ENCODE measurements at regions not wholly inside any gene's neighbourhood (a gene's known extent, or its start where the extent isn't known, plus 50 kb on each side); places are given as distances from the start of the nearest gene placed in this dataset.

DNA sequence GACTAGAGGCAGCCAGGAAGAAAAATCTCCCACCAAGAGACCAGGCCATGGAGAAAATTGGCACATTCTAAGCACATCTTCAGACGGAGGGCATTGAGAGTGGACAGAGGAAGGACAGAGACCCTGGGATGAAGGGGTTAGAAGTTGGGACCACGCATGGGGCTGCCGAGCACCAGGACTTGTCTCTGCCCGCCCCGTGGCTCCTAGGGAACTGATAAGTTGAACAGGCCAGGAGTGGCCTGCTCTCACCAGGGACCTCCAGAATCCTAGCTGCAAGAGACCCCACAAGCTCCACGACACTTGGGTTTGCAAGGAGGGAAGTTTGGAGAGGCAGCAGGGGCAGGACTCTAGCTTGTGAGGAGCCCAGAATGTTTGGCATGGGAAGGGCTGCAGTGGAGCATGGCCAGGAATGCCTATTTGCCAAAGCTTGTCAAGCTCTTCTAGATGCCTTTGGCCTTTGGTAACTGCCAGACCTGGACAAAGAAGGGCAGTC, 355.1 kb downstream of the NSUN3 start:
- TF ChIP-seq, protein P1, sequence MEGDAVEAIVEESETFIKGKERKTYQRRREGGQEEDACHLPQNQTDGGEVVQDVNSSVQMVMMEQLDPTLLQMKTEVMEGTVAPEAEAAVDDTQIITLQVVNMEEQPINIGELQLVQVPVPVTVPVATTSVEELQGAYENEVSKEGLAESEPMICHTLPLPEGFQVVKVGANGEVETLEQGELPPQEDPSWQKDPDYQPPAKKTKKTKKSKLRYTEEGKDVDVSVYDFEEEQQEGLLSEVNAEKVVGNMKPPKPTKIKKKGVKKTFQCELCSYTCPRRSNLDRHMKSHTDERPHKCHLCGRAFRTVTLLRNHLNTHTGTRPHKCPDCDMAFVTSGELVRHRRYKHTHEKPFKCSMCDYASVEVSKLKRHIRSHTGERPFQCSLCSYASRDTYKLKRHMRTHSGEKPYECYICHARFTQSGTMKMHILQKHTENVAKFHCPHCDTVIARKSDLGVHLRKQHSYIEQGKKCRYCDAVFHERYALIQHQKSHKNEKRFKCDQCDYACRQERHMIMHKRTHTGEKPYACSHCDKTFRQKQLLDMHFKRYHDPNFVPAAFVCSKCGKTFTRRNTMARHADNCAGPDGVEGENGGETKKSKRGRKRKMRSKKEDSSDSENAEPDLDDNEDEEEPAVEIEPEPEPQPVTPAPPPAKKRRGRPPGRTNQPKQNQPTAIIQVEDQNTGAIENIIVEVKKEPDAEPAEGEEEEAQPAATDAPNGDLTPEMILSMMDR (IDR thresholded peaks at IDR 0.05), result no peak
- no peak for TF ChIP-seq POLR2AphosphoS5 (IDR thresholded peaks at IDR 0.05)
- no peak for TF ChIP-seq POLR2A (IDR thresholded peaks at IDR 0.05; ENCODE audit: low read depth)
- no peak for TF ChIP-seq EP300 (IDR thresholded peaks at IDR 0.05)
